NOMO-1 (cell line): ENCODE measurements at regions not wholly inside any gene's neighbourhood (a gene's known extent, or its start where the extent isn't known, plus 50 kb on each side); places are given as distances from the start of the nearest gene placed in this dataset.

Experiments used
- DNase-seq, 2 experiments: peaks; one replicate each; lab custom pipeline; 2025; ENCODE audit not compliant: unreplicated experiment in 2 of 2; lab: John Stamatoyannopoulos, UW

DNA sequence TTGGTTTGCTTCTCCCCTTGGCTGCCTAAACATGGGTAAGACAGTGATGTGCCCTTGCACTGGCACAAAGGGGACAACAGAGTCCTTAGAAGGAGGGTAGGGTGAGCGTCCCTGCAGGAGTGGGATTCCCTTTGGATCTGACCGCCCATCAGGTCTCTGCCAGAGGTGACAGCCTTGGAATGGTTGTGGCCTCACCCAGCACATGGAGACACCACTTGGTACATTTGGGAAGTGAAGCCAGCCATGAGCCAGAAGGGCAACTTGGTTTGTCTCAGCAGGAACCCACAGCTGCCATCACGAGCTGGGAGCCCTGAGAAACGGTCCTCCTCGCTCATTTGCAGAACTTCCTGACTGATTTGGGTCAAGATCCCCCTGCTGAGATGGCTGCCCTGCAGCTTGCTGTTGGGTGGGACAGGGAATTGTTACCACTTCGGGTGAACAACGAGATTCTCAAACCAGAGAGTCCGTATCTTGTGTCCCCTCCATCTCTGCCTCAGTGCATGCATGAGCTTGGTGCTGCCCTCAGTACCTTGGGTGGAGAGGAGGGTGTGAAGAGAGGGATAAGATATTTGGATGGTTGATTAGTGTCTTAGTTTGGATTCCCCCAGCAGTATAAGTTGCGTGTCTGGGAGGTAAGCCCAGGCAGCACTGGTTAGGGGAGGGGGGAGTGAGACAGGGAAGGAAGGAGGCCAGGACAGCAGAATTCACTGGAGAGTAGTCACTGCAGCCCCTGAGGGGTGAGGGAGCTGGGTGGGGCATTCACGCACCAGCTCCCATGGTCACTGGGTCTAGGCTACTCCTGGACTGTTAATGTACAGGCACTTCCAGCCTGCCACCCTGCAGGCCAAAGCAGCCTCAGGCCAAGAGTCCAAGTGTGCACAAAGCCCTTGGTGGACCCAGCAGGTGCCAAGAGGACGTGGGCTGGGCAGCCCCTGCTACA is 168.8 kb upstream of the TOPAZ1 start:
- DNase-seq: no peak

DNA sequence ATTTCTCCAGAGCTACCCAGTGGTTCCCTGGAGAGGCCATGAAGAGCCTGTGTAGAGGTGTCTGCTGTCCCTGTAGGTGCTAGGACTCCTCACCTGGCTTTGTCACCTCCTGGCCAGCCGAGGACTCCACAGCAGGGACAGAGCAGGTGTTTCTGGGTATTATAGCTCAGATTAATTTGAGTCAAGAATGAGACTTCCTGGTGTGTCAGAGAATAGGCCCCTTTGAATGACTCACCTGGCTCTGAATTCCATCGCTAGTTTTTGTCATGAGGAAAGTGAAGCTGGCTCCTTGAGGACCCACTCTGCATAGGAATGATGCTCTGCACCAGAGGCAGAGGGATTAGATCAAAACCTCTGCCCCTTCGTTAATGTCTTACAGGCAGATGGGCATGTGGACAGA is 167.5 kb upstream of the TOPAZ1 start:
- no peak for DNase-seq

DNA sequence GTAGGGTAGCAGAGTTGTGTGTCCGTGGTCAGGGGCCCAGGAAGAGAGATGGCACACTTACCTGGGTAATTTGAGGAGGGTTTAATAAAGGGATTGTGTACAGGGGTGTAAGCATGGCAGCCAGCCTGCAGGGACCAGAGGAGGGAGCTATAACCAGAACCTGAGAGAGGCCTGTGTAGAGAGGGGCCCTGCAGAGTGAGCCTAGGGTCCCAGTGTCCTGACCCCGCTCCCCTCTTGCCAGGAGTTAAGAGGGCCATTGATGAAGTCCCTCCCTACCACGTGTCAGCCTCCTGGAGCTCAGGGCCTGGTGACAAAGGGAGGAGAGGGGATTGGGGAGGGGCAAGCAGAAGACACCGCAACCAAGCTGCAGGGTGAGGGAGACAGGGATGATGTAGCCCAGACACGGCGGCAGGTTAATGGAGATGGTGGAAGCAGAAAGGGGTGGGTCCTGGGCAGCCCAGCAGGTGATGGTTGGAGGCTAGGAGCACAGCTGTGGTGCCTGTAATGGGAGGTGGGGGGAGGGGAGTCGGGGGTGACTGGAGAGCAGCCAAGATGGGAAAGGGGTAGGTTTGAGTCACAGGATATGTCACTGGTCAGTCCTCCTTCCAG is 165.4 kb upstream of the TOPAZ1 start:
- DNase-seq: no peak

DNA sequence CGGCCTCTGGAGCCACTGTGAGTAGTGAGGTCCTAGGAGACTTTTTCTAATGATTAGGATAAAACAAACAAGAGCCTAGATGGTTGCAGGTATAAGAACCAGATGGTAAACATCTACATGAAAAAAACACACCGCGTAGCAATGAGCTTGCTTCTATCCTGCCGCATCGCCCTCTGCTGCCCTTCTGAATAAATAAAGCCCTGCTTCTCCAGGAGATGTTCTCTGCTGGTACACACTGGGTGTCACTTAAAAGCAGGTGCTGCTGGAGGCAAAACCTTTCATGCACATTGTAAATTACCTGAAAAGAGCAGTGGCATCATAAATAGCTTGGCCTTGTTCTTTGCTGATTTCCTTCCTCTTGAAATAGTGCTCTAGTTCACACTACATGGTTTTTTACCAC is 164.4 kb upstream of the TOPAZ1 start:
- no peak for DNase-seq

DNA sequence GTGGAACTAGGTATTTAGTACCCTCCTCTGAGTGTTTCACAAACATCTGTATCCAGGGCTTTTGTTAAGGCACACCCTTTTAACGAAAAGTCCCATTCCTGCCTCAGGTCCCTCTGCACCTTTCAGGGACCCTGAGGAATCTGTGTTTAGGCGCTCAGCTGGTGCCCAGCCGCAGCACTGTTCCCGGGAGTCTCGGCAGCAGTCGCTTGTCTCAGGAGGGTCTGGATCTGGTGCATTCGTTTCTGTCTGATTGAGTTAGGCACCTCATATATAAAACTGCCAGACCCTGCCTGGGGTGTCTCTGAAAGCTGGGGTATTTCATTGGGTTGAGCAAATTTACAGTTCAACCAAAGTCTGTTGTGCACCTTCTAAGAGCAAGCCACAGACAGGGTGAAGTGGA is 162.8 kb upstream of the TOPAZ1 start:
- DNase-seq: no peak

DNA sequence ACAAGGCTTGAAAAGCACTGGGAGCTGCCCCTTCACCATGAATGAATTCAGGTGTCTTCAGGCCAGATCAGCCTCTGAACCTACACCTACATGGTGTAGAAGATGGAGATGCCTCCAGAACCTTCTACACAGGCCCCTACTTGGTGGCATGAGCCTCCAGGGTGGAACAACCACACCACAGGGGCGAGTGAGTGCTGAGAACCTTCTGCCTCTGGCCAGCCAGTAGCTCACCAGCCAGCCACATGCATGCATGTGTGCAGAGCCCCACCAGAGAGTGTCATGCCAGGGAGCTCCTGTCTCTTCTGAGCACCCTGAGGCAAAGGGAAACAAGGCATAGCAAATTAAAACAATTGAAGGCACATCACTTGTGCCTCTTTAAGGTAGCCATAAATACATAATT is 161.8 kb upstream of the TOPAZ1 start:
- no peak for DNase-seq

DNA sequence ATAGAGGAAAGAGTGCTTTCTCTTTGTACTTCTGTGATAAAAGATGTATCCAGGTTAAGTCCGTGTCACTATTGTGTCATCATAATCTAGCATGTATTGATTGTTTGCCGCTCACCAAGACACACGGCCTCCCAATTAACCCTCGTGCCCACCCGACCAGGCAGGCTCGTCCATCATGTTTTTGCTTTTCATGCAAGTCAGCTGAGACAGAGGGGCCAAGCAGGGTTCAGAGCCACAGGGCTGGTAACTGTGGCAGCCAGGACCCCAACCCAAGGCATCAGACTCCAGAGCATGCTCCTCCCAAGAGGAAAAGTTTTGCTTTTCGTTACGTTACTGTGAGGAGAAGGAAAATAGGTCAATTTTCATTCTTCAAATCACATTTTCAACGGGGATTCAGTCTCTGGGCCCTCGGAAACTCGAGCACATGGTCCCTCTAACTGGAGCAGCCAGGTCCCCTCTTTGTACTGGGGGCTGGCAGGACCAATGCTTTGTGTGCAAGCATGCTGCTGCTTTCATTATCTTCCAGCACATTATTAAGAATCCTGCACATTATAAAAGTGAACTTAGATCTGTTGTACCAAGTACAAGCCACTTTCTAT is 161.1 kb upstream of the TOPAZ1 start:
- no peak for DNase-seq

DNA sequence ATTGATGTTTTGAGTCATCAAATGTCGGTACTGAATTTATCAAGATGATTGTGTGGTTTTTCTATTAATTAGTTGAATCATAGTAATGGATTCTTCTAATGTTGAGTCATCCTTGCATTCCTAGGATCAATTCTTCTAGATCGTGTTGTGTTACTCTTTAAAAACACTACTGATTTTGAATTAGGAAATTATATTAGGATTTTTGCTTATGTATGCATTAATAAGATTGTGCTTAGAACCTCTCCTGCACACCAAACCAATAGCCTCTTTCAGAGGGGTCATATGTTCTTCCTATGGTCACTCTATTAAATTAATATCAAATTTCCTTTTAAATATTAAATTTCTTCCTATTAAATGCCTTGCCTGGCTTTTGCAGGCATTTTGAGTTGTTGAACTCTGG is 151.7 kb upstream of the TOPAZ1 start:
- DNase-seq: no peak

DNA sequence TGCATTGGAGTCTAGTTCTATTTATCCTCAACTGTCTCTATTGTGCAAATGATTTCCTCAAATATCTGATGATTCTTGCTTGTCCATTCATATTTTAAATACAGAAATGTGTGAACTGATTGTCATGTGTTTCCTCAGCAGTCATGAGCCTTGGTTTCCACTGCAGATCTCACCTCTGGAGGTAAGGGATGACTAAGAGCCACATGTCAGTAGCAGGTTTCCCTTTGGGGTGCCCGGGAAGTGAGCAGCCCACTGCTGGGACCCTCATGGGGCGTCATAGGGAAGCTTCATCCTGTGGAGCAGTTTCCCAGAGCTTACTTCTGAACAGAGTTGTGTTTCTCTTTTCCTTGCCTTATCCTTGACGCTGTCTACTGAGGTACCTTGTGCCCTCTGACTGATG is 149.2 kb upstream of the TOPAZ1 start:
- no peak for DNase-seq

DNA sequence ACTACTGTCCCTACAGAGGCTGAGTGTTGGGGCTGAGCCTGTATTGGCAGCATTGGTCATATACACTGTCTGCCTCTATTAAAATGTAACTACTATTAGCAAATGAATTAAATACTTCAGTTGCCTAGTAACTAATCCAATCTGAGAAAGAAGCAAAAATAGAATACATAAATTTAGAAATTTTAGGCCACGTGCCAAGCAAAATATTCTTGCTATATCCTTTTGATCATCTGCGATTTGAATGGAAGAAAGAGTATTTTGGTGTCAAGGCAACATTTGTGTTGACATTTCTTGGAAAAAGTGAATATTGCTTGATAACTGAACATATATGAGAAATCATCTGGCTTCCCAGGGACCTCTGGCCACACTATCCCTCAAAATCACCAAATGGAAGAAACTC is 148.2 kb upstream of the TOPAZ1 start:
- DNase-seq: no peak

DNA sequence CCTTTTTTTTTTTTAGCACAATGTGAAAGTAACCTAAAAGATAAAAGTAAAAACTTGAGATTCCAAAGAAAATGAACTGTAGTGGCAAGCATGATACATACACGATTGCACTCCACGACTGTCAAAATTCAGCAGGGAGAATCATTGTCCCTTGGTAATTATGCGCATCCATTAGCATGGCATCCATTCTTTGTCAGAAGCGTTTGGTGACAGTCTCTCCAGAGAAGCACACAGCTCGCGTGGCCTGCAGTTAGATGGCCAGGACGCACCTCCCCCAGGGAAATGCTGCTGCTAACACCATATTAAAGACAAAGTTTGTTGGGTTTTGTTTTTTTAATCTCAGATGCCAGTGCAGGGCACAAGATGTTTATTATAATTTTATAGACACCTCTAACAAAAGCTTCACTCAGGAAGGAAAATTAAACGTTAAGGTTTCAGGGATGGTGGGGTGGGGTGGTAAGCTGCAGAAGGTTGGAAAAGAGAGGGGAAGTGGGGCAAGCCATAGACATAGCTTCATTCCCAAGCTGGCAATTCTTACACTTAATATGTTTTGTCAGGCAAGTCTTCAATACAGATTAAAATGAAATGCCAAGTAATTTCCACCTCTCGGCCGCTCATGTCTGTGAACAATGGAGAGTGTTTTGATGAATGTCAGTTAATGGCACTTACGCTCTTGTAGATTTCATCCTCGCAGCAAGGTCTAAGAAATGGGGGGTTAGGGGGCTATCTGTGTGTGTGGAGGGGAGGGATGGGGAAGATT is 142.8 kb upstream of the TOPAZ1 start:
- DNase-seq: no peak

DNA sequence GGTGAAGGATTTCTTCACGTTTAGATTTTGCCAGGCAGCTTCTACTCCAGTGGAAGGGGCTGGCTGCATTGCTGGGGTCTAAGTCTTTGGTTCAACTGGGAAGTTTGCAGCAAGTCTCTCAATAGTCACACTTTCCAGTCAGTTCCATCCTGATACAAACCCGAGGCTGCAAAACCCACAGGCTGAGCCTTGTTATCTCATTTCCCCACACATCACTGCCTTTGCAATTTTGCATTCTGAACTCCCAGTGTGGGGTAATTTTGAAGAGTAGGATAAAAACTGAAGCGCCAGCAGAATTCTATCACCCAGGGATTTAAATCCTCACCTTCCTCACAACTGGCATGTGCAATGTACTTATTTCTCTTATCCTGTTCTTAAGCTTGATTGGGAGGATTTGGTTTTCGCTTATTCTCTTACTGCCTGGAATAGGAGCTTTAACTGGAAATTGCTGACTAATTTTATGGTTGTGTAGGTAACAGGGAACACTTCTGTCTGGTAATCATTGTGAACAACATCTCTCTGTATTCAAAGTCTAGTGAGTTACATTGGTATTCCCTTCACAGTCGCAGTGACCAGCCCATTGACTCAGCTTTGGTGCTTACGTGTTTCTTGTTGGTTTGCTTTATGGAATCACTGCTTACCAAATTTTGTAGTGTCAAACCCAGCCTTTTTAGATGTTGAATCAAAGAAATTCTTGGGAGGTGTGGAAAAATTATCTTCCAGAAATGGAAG is 142.0 kb upstream of the TOPAZ1 start:
- no peak for DNase-seq

DNA sequence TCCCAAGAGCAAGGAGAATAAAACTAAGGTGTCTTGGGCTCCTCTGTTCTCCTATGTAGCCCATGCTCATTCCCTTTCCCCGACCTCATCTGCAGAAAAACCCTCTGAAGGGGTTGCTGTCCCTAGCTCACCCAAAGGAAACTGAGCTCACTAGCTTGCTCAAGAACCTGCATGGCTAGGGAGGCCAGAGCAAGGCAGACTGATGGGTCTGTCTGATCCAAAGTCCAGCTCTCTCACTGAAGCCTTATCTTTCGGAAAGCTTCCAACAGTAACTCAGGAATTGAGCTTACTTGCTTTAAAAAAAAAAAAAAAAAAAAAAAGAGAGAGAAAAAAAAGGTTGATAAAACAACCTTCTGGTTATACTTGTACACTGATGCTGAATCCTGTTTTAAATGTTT is 141.4 kb upstream of the TOPAZ1 start:
- DNase-seq: no peak

DNA sequence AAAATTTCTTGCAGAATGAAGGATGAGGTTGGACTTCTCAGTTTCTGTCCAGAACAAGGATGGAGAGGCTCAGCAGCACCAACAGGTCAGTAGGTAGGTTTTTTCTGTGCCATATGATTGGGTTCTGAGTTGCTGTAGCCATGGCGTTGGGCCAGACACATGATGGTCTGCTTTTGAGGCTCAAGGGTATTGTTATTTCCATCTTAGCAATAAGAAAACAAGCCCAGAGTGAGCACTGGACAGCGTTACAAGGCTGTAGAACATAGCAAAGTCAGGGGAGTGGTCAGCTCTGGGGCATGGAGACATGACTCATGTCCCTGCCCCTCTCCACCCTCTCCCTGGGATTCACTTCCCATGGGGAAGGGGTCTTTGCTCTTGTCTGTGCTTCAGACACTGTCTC is 137.6 kb upstream of the TOPAZ1 start:
- DNase-seq: no peak

DNA sequence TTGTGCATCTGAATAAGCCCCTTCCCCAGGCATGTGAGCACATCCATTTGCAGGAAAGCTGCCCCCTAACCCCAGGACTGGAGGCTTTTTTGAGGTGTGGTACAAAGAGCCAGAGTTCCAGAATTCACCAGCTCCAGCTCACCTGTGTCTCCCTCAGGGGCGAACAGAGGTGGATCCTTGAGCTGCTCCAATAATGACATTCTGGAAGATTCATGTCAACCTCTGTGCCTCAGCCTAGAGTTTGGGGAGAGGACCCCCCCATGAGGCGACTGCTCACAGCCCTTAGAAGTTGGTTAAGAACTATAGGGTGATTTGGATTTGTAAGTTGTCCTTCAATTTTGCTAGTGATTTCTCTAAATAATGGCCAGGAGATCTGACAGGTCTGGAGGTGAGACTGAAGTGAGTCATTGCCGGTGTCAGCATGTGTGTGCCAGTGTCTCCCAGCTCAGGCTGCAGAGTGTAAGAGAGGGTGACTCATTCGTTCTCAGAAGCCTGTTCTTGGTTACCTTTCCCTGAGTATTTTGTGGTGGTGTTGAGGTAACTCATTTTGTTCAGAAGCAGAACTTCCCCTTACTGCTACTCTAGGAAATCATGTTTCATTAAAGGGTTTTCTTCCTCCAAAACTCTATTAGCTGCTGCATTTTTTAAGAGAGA is 136.9 kb upstream of the TOPAZ1 start:
- peak; percentile 14 to 69 for DNase-seq

DNA sequence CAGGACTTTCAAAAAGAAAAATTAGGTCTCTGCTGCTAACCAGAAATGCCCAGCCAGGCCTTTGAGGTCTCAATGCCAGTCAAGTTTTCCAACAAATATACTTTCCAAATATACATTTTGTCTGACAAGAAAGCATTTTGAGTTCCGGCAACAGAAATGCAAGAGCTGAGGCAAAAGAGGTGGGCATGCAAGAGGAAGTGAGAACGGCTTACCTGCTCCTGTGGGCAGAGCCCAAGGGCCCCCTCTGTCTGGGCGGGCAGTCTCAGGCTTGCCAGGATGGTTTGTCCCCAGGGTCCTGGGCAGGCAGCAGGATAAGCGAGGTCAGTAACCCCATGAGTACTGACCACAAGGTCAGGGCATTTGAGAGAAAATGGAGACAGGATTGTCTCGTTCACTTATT is 136.1 kb upstream of the TOPAZ1 start:
- DNase-seq: no peak

DNA sequence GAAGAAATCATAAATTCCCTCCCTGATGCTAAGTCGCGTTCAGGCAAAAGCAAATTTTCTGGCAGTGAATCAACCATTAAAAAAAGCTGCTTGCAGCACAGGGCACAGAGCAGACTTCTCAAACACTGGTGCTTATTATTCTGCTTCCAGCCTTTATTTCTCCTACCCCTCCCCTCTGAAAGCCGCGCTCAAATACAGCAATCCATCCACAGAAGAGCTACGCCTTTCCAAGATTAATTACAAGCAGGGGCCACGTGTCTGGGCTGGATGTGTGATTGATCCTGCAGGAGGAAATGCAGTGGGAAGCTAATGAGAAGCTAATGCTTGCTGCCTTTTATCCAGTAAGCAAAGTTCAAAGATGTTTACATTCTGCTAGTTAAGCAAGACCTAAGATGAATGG is 134.9 kb upstream of the TOPAZ1 start:
- DNase-seq: no peak

DNA sequence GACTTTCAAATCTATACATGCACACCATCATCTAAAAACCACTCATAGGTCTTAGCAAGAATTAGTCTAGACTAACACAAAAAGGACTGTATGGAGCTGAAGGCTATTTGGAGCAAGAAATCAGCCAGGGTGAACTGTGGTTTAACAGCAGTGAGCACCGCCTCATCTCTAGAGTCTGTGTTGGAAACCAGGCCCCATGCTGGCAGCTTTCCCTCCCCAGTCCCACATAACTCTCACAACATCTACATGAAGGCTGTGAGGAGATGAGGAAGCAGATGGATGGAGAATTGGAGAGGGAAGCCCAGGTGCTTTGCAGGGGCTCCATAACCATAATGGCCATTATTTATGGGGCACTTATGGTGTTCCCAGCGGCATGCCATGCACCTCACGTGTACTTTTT is 133.2 kb upstream of the TOPAZ1 start:
- no peak for DNase-seq

DNA sequence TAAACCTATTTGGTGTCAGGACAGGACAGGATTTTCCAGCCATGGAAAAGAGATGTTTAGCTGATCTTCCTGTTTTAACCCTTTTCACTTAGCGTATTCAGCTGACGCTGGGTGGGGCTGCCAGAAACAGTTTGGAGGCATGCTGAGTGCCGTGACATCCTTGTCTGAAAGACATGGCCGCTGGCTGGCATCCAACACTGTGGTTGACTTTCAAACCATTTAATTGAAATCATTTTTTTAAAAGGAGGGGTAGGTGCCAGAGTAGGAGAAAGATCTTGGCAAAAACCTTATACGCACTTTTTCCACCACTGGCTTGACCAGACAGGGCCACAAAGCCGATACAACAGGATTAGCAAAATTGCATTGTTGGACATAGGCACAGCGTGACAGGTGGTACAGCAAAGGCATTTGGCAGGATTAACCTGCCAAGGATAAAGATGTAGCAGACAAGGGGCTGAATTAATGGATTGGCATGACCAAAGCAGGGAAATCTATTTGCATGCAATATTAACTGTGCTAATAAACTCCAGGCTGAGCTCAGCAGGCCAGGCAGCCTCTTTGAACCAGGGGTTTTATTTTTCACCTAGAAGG is 131.8 kb upstream of the TOPAZ1 start:
- no peak for DNase-seq

DNA sequence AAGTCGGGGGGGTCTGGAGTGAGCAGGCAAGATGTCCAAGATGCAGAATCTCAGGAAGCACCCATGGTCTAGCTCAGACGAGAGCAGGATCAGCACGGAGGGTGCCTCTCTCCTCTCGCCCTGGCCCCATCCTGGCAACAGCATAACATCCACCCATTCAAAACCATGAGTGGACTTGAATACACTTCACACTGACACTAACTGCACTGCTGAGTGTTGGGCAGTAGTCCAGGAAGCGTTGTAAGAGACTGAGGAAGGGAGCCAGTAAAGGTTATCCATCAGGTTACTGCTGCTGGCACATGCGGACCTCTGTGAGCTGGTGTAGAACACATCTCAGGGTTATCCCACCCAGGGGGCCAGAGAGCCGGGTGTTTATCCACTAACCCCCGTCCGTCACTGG is 131.0 kb upstream of the TOPAZ1 start:
- DNase-seq: no peak
